GM10266 (cell line): ENCODE measurements at regions not wholly inside any gene's neighbourhood (a gene's known extent, or its start where the extent isn't known, plus 50 kb on each side); places are given as distances from the start of the nearest gene placed in this dataset.
A peak's percentile ranks its signal among the peaks of the same experiment; 100 is the strongest.

ENCODE experiments used
- DNase-seq: peaks from one replicate; pipeline ENCODE4 v3.0.0; 2012; ENCODE audit errors: extremely low spot score
- TF ChIP-seq, protein P1 (sequence below): IDR thresholded peaks from 2 replicates; pipeline ENCODE4 v1.5.1; 2012; ENCODE audit warnings: mild to moderate bottlenecking, low read depth; ENCODE audit not compliant: control insufficient read depth, insufficient read depth; ENCODE audit errors: missing control alignments

GRCh38 chr2:9708683-9709538, 78.1 kb upstream of the YWHAQ start:
- TF ChIP-seq, protein P1, sequence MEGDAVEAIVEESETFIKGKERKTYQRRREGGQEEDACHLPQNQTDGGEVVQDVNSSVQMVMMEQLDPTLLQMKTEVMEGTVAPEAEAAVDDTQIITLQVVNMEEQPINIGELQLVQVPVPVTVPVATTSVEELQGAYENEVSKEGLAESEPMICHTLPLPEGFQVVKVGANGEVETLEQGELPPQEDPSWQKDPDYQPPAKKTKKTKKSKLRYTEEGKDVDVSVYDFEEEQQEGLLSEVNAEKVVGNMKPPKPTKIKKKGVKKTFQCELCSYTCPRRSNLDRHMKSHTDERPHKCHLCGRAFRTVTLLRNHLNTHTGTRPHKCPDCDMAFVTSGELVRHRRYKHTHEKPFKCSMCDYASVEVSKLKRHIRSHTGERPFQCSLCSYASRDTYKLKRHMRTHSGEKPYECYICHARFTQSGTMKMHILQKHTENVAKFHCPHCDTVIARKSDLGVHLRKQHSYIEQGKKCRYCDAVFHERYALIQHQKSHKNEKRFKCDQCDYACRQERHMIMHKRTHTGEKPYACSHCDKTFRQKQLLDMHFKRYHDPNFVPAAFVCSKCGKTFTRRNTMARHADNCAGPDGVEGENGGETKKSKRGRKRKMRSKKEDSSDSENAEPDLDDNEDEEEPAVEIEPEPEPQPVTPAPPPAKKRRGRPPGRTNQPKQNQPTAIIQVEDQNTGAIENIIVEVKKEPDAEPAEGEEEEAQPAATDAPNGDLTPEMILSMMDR: no peak
- peak; percentile 52 for DNase-seq

DNA sequence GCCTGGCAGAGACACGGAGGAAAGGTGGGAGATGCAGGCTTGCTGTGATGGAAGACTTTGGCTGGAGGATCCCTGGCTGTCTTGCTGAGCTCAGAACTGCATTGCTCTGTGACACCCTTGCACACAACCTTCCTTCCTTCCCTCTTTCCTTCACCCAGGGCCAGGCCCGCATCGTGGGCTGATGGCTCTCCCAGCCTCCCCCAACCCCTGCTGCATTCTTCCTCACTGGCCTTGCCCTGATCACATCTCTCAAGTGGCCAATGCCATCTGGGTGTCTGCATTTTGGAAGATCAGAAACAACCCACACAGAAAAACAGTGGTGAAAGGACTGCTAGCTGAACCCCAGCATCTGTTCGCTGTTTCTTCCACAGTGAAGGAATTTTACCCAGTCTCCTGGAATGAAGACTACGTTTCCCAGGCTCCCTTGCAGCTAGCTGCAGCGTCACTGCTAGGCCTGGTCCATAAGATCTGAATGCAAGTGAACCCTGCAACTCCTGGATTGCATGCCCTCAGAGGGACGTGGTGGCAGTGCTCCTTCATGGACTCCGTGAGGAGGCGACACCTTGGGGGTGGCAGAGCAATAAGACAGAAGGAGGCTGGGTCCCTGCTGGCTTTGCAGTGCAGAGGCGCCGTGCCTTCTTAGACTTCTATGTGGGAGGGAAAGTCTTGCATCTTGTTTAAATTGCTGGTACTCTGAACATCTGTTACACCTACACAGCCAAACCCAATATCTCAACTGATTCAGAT, 78.9 kb upstream of the YWHAQ start:
- DNase-seq: no peak
- TF ChIP-seq, protein P1: no peak

- TF ChIP-seq, protein P1: no peak
- no peak for DNase-seq
Measured at GRCh38 chr2:9710311-9710710, 79.5 kb upstream of the YWHAQ start.

DNA sequence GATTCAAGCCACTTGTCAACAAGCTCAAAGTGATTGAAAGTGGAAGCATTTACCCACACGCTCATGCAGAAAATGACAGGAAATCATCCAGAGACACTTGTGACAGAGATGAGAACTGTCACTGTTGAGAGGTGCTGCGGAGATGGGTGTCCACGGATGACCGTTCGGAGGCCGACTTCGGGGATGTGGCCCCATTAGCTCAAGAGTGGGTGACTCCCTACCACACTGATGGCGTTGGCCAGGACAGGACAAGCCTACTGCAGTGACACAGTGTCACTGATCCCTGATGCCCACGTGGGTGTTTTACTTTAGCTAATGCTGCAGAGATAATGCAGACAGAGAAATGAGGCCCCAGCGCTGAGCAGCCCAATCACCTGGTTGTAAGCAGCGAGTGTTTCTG, 81.5 kb upstream of the YWHAQ start:
- no peak for DNase-seq
- TF ChIP-seq, protein P1: no peak

DNA sequence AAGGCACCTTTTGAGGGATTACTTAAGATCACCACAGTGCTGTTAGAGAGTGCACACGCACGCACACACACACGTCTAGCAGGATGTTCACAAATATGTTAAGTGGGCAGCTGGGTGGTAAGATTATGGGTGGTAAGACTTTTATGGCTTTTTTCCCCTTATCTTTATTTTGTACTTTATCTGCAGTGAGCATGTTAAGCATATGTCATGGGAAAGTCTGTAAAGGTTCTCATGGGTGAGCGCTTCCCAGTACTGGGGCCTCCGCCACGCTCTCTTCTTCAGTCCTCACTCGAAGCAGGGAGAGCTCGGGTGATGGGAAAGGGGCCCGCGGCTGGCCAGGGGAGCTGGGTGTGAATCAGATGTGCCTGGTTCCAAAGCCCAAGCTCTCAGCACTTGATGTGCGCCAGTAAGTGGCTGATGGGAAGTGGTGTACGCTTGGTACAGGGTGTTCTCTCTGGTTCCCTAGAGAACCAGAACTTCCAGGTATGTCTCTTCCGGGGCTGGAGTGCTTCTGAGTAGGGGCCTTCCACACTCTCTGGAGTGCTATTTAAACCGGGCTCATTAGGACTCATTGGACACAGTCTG, 83.9 kb upstream of the YWHAQ start:
- TF ChIP-seq, protein P1: no peak
- DNase-seq: no peak

GRCh38 chr2:9715238-9715637, 84.4 kb upstream of the YWHAQ start:
- no peak for DNase-seq
- TF ChIP-seq, protein P1: no peak
